HFFc6 (cell line): ENCODE measurements at regions not wholly inside any gene's neighbourhood (a gene's known extent, or its start where the extent isn't known, plus 50 kb on each side); places are given as distances from the start of the nearest gene placed in this dataset.
A peak's percentile ranks its signal among the peaks of the same experiment; 100 is the strongest.

ENCODE experiments used
- DNase-seq: peaks from one replicate; pipeline ENCODE4 v3.0.0-alpha.2; 2018
- H3K27ac Mint-ChIP-seq: 2 replicates; pipeline ENCODE4 v1.8.0; 2020; ENCODE audit warnings: mild to moderate bottlenecking, mixed read lengths
- H3K27me3 Mint-ChIP-seq: 2 replicates; pipeline ENCODE4 v1.8.0; 2021; ENCODE audit warnings: mild to moderate bottlenecking, moderate library complexity, mixed read lengths; ENCODE audit not compliant: insufficient read depth
- H3K36me3 Mint-ChIP-seq: 2 replicates; pipeline ENCODE4 v1.8.0; 2021; ENCODE audit warnings: low read depth, mixed read lengths
- H3K4me1 Mint-ChIP-seq: 2 replicates; pipeline ENCODE4 v1.8.0; 2020; ENCODE audit warnings: low read depth, mixed read lengths
- H3K4me3 Mint-ChIP-seq: 2 replicates; pipeline ENCODE4 v1.8.0; 2020; ENCODE audit warnings: mild to moderate bottlenecking, moderate library complexity, mixed read lengths
- H3K9me3 Mint-ChIP-seq: 2 replicates; pipeline ENCODE4 v1.8.0; 2020; ENCODE audit warnings: mild to moderate bottlenecking, mixed read lengths
- CTCF ChIP-seq: fragments of 200-600 bp; sonication (generic); IDR thresholded peaks from 2 replicates; pipeline ENCODE4 v1.5.0; 2021; ENCODE audit warnings: antibody characterized with exemption, mild to moderate bottlenecking

DNA sequence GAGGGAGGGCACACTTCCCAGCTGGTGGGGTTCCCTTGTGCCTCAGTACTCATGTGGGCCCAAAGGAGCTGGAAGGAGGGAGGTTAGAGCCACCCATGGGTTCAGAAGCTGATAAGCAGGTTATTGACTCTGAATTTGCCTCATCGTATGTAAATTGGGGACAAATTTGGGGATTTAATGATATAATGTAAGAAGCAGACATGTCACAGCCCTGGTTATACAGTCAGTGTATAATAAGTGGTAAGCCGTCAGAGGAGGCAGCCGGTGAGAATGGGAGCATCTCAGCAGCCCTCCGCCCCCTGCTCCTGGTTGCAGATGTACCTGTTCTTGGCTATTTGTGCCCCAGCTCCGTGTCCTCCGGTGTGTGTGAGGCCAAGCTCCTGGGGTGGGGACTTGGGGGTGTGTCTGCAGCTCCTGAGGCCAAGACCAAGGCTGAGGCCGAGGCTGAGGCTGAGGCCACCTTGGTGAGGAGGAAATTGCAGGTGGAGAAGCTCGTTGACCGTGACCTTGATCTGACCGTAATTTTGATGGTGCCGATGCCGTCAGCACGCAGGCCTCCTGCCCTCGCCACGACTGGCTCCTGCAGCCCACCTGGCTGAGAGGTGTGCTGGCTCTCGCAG is 288.1 kb downstream of the SEC14L1 start:
- H3K9me3 Mint-ChIP-seq, result no peaks in the 10 kb centered on the region
- peak overlapping the region; percentile 95 for H3K27ac Mint-ChIP-seq
- H3K4me3 Mint-ChIP-seq, result no peak overlapping the region
- H3K27me3 Mint-ChIP-seq, result peaks cover 12% of the 10 kb centered on the region
- DNase-seq, result no peak
- H3K4me1 Mint-ChIP-seq, result peaks cover 95% of the 10 kb centered on the region
- TF ChIP-seq CTCF, result no peak
- H3K36me3 Mint-ChIP-seq, result no peaks in the 10 kb centered on the region

DNA sequence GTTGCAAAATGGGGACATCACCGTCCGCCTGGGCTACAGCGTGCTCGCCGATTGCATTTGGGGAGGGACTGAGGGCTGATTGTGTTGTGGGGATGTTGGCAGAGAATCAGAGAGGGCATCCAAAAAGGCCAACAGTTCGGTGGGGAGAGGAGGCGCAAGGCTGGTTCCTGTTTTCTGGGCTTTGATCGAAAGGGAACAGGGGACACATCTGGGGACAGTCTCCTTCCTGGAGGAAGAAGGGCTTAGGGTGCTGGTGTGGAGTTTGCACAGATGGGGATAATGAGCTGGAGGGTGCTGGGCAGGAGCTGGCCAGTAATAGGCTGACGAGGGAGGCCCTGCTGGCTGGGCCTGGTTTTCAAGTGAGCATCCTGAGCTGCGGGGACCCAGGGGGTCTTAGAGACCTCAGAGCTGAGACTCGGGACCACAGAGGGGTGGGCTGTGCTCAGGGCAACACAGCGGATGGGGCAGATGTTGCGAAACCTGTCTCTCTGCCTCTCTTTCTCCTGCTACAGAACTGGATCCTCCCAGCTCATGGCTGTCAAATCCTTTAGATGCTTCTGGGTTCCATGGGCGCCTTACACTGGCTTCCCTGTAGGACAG is 288.7 kb downstream of the SEC14L1 start:
- peaks cover 12% of the 10 kb centered on the region for H3K27me3 Mint-ChIP-seq
- no peak for TF ChIP-seq CTCF
- no peak overlapping the region for H3K4me3 Mint-ChIP-seq
- H3K9me3 Mint-ChIP-seq, result no peaks in the 10 kb centered on the region
- H3K36me3 Mint-ChIP-seq, result no peaks in the 10 kb centered on the region
- H3K27ac Mint-ChIP-seq, result peak overlapping the region; percentile 97
- peaks cover 95% of the 10 kb centered on the region for H3K4me1 Mint-ChIP-seq
- DNase-seq, result no peak

- H3K9me3 Mint-ChIP-seq, result no peaks in the 10 kb centered on the region
- peak; percentile 99 for DNase-seq
- H3K36me3 Mint-ChIP-seq, result no peaks in the 10 kb centered on the region
- TF ChIP-seq CTCF, result peak; percentile 92
- peak overlapping the region; percentile 97 for H3K27ac Mint-ChIP-seq
- H3K4me3 Mint-ChIP-seq, result peak overlapping the region; percentile 72
- H3K27me3 Mint-ChIP-seq, result peaks cover 12% of the 10 kb centered on the region
- peaks cover 99% of the 10 kb centered on the region for H3K4me1 Mint-ChIP-seq
Observed at GRCh38 chr17:77429969-77430752, 289.4 kb downstream of the SEC14L1 start.

DNA sequence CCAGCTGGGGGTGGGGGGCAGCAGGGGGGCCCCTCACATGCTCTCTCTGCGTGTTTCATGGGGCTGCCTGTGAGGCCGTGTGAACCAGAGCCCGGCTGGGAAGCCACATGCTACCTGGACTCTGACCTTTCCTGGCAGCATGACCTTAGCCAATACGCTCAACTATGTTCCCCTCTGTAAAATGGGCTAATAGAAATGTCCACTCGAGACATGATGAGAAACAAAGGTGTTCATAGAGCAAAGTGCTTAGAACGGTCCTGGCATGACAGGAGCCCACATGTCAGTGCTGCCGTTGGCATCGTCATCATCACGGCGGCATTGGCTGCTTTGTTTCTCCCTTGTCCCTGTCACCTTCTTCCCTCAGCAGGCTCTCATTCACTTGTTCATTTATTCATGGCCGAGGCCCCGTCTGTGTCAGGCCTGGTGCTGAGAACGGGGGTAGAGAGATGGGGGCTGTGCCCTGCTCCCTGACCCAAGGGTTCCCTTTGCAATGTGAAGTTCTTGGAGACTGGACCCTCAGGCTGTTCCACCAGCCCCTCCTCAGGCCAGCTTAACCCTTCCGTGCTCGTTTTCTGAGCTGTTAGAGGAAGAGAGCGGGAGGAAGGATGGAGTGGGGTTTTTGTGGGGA is 291.4 kb downstream of the SEC14L1 start:
- Mint-ChIP-seq H3K27ac (peak overlapping the region; percentile 67), H3K27me3 (peaks cover 7% of the 10 kb centered on the region), H3K4me1 (peaks cover 100% of the 10 kb centered on the region), H3K36me3 (no peaks in the 10 kb centered on the region), H3K4me3 (no peak overlapping the region), H3K9me3 (no peaks in the 10 kb centered on the region)
- DNase-seq, result no peak
- TF ChIP-seq CTCF, result no peak

GRCh38 chr17:77432742-77433141 is 292.0 kb downstream of the SEC14L1 start:
- Mint-ChIP-seq H3K27me3 (peaks cover 7% of the 10 kb centered on the region), H3K9me3 (no peaks in the 10 kb centered on the region), H3K36me3 (no peaks in the 10 kb centered on the region), H3K4me1 (peaks cover 98% of the 10 kb centered on the region), H3K27ac (peak overlapping the region; percentile 87), H3K4me3 (no peak overlapping the region)
- no peak for TF ChIP-seq CTCF
- DNase-seq, result no peak
